ENCODE measurements at regions not wholly inside any gene's neighbourhood (a gene's known extent, or its start where the extent isn't known, plus 50 kb on each side); places are given as distances from the start of the nearest gene placed in this dataset.

GRCh38 chr3:147843331-147843730 is 434.2 kb downstream of the ZIC1 start:
- no peak for TF ChIP-seq CTCF (IDR thresholded peaks at IDR 0.05)
- TF ChIP-seq POLR2A (IDR thresholded peaks at IDR 0.05): no peak
